GF-D8 (cell line): ENCODE measurements at regions not wholly inside any gene's neighbourhood (a gene's known extent, or its start where the extent isn't known, plus 50 kb on each side); places are given as distances from the start of the nearest gene placed in this dataset.

Experiments
- DNase-seq: peaks from one replicate; lab custom pipeline; 2025; lab: John Stamatoyannopoulos, UW

- no peak for DNase-seq
Observed at GRCh38 chr22:49046000-49046545, 781.6 kb downstream of the BRD1 start.

- DNase-seq, result no peak
Observed at GRCh38 chr22:49045276-49045675, 782.4 kb downstream of the BRD1 start.

GRCh38 chr22:49044776-49045175 lies 782.9 kb downstream of the BRD1 start:
- no peak for DNase-seq

GRCh38 chr22:49044091-49044490 lies 783.6 kb downstream of the BRD1 start:
- DNase-seq, result no peak

GRCh38 chr22:49042877-49043859 lies 784.5 kb downstream of the BRD1 start:
- no peak for DNase-seq

GRCh38 chr22:49042066-49042465 lies 785.6 kb downstream of the BRD1 start:
- no peak for DNase-seq

- no peak for DNase-seq
Observed at GRCh38 chr22:49040754-49041467, 786.8 kb downstream of the BRD1 start.

- no peak for DNase-seq
Observed at GRCh38 chr22:49040111-49040510, 787.6 kb downstream of the BRD1 start.

GRCh38 chr22:49039625-49040024 lies 788.0 kb downstream of the BRD1 start:
- DNase-seq, result no peak

- DNase-seq, result no peak
Observed at GRCh38 chr22:49037701-49038245, 789.9 kb downstream of the BRD1 start.

- DNase-seq, result no peak
Observed at GRCh38 chr22:49036513-49036912, 791.2 kb downstream of the BRD1 start.

- no peak for DNase-seq
Observed at GRCh38 chr22:49035818-49036457, 791.7 kb downstream of the BRD1 start.

GRCh38 chr22:49034836-49035817 lies 792.5 kb downstream of the BRD1 start:
- DNase-seq, result no peak

GRCh38 chr22:49033616-49034015 lies 794.1 kb downstream of the BRD1 start:
- DNase-seq, result no peak

- DNase-seq, result no peak
Observed at GRCh38 chr22:49032821-49033220, 794.9 kb downstream of the BRD1 start.

- no peak for DNase-seq
Observed at GRCh38 chr22:49031746-49032330, 795.8 kb downstream of the BRD1 start.

GRCh38 chr22:49028111-49028510 lies 799.6 kb downstream of the BRD1 start:
- DNase-seq, result no peak

GRCh38 chr22:49027368-49027670 lies 800.4 kb downstream of the BRD1 start:
- no peak for DNase-seq

- DNase-seq, result no peak
Observed at GRCh38 chr22:49026494-49027367, 800.9 kb downstream of the BRD1 start.
